ENCODE measurements at regions not wholly inside any gene's neighbourhood (a gene's known extent, or its start where the extent isn't known, plus 50 kb on each side); places are given as distances from the start of the nearest gene placed in this dataset.

GRCh38 chr13:47555235-47555634 is 445.8 kb downstream of the SUCLA2 start:
- H3K27ac ChIP-seq, result no peak overlapping the region
- TF ChIP-seq, protein P1, sequence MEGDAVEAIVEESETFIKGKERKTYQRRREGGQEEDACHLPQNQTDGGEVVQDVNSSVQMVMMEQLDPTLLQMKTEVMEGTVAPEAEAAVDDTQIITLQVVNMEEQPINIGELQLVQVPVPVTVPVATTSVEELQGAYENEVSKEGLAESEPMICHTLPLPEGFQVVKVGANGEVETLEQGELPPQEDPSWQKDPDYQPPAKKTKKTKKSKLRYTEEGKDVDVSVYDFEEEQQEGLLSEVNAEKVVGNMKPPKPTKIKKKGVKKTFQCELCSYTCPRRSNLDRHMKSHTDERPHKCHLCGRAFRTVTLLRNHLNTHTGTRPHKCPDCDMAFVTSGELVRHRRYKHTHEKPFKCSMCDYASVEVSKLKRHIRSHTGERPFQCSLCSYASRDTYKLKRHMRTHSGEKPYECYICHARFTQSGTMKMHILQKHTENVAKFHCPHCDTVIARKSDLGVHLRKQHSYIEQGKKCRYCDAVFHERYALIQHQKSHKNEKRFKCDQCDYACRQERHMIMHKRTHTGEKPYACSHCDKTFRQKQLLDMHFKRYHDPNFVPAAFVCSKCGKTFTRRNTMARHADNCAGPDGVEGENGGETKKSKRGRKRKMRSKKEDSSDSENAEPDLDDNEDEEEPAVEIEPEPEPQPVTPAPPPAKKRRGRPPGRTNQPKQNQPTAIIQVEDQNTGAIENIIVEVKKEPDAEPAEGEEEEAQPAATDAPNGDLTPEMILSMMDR (IDR thresholded peaks at IDR 0.05), result no peak
- no peak for TF ChIP-seq ZFX (IDR thresholded peaks at IDR 0.05; ENCODE audit: borderline replicate concordance)

GRCh38 chr13:47553329-47553977 is 447.6 kb downstream of the SUCLA2 start:
- no peak for TF ChIP-seq ZFX (IDR thresholded peaks at IDR 0.05; ENCODE audit: borderline replicate concordance)
- TF ChIP-seq, protein P1 (IDR thresholded peaks at IDR 0.05), result no peak

DNA sequence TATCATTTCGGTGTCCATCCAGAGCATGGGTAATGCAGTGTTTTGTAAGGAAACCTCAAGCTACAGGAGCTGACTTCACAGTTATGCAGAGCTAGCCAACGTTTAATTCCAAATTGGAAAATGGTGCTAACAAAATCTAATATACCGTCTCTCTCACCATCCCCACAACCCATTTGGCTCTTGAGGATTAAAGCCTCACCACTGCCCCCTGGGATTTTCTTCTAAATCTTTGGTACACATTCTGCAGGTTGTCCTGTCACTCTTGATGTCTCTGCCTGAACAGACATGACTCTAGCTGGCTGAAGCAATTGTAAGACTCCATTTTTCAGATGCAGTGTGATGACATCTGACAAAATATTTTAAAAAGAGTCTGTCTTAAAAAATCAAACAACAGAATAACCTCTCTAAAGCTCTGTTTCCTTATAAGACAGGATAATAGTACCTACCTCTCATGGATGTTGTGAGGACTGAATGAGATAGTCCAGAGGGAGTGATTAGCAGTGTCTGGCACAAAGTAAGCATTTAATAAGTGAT is 451.8 kb downstream of the SUCLA2 start:
- TF ChIP-seq ZFX (IDR thresholded peaks at IDR 0.05; ENCODE audit: borderline replicate concordance), result no peak
- TF ChIP-seq, protein P1 (IDR thresholded peaks at IDR 0.05), result no peak
- no peak overlapping the region for H3K27ac ChIP-seq

More at GRCh38 chr13:47553329-47553977, 447.6 kb downstream of the SUCLA2 start:
- H3K27ac ChIP-seq, result no peak overlapping the region

DNA sequence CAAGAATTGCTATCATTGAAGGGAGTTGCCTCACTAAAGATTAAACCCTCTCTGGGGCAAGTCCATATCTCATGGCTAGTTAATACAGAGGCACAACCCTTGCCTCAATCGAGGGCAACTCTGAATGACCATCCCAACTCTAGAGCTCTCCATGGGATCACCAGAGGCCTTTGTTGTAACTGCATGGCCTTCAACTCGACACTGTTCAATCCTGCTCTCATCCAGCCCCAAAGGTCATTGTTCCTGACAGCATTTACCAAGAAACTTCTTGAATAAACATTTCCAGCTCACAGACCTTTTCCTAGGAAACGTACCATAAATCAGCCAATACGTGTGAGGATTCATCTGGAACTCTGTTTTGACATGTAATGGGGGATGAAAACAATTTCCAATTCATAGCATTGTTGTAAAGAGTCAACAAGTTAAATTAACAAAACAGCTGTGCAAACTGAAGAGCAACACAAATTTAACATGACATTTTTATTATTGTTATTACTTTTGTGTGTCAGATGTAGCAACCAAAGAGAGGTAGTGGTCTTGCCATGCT is 452.7 kb downstream of the SUCLA2 start:
- H3K27ac ChIP-seq, result no peak overlapping the region
- no peak for TF ChIP-seq ZFX (IDR thresholded peaks at IDR 0.05; ENCODE audit: borderline replicate concordance)
- TF ChIP-seq, protein P1 (IDR thresholded peaks at IDR 0.05), result no peak

GRCh38 chr13:47546391-47547225 is 454.5 kb downstream of the SUCLA2 start:
- H3K27ac ChIP-seq, result no peak overlapping the region
- TF ChIP-seq, protein P1 (IDR thresholded peaks at IDR 0.05), result no peak
- TF ChIP-seq ZFX (IDR thresholded peaks at IDR 0.05; ENCODE audit: borderline replicate concordance), result no peak

GRCh38 chr13:47545201-47546024 is 455.7 kb downstream of the SUCLA2 start:
- no peak overlapping the region for H3K27ac ChIP-seq
- no peak for TF ChIP-seq ZFX (IDR thresholded peaks at IDR 0.05; ENCODE audit: borderline replicate concordance)
- TF ChIP-seq, protein P1 (IDR thresholded peaks at IDR 0.05), result no peak

Measured in 22Rv1 (cell line).